MM.1S (cell line): ENCODE measurements at regions not wholly inside any gene's neighbourhood (a gene's known extent, or its start where the extent isn't known, plus 50 kb on each side); places are given as distances from the start of the nearest gene placed in this dataset.

ENCODE experiments used
- DNase-seq: peaks from one replicate; pipeline ENCODE4 v3.0.0-alpha.2; 2015
- H2AFZ ChIP-seq: fragments of 300-600 bp; sonication (generic); 2 replicates; pipeline ENCODE4 v1.6.0; 2016; ENCODE audit warnings: antibody characterized with exemption, low read length
- H3F3A ChIP-seq: fragments of 300-600 bp; sonication (generic); 2 replicates; pipeline ENCODE4 v1.6.1; 2016; ENCODE audit warnings: mild to moderate bottlenecking, antibody characterized with exemption, low read length, moderate library complexity, mixed read lengths; ENCODE audit not compliant: insufficient read depth
- H3K27ac ChIP-seq: fragments of 300-600 bp; sonication (generic); 2 replicates; pipeline ENCODE4 v1.5.1; 2016; ENCODE audit warnings: mild to moderate bottlenecking, low read length
- H3K27me3 ChIP-seq: fragments of 300-600 bp; sonication (generic); replicated peaks from 2 replicates; pipeline ENCODE4 v1.6.0; 2016; ENCODE audit warnings: low read length; ENCODE audit not compliant: insufficient read depth
- H3K36me3 ChIP-seq: fragments of 300-600 bp; sonication (generic); replicated peaks from 2 replicates; pipeline ENCODE4 v1.6.1; 2016; ENCODE audit warnings: mild to moderate bottlenecking, low read length, mixed read lengths; ENCODE audit not compliant: insufficient read depth
- H3K4me1 ChIP-seq: fragments of 300-600 bp; sonication (generic); 2 replicates; pipeline ENCODE4 v1.6.1; 2016; ENCODE audit warnings: low read length, mixed read lengths
- H3K4me2 ChIP-seq: fragments of 300-600 bp; sonication (generic); 2 replicates; pipeline ENCODE4 v1.6.0; 2016; ENCODE audit warnings: low read depth, low read length
- H3K4me3 ChIP-seq: fragments of 300-600 bp; sonication (generic); 2 replicates; pipeline ENCODE4 v1.5.1; 2016; ENCODE audit warnings: low read length, mixed read lengths
- H3K79me2 ChIP-seq: fragments of 300-600 bp; sonication (generic); 2 replicates; pipeline ENCODE4 v1.6.1; 2016; ENCODE audit warnings: mixed run types, low read length, mixed read lengths
- H3K9ac ChIP-seq: fragments of 300-600 bp; sonication (generic); 2 replicates; pipeline ENCODE4 v1.6.1; 2016; ENCODE audit warnings: low read length, mixed read lengths
- H3K9me2 ChIP-seq: fragments of 300-600 bp; sonication (generic); replicated peaks from 2 replicates; pipeline ENCODE4 v1.6.1; 2016; ENCODE audit warnings: mild to moderate bottlenecking, low read length, mixed read lengths; ENCODE audit not compliant: insufficient read depth
- H3K9me3 ChIP-seq: fragments of 300-600 bp; sonication (generic); replicated peaks from 2 replicates; pipeline ENCODE4 v1.6.1; 2016; ENCODE audit warnings: mild to moderate bottlenecking, low read length, mixed read lengths; ENCODE audit not compliant: insufficient read depth
- H4K20me1 ChIP-seq: fragments of 300-600 bp; sonication (generic); 2 replicates; pipeline ENCODE4 v1.6.1; 2016; ENCODE audit warnings: mild to moderate bottlenecking, low read length, moderate library complexity, mixed read lengths; ENCODE audit not compliant: insufficient read depth
- CTCF ChIP-seq: fragments of 300-600 bp; sonication (generic); IDR thresholded peaks from 2 replicates; pipeline ENCODE4 v1.5.1; 2016; ENCODE audit warnings: antibody characterized with exemption, low read length, mixed read lengths
- EZH2 ChIP-seq: fragments of 300-600 bp; sonication (generic); optimal IDR thresholded peaks from 2 replicates; pipeline ENCODE3; 2017; ENCODE audit warnings: low read depth, mild to moderate bottlenecking, antibody characterized with exemption, low read length, mixed read lengths
- EZH2phosphoT487 ChIP-seq: fragments of 300-600 bp; sonication (generic); IDR thresholded peaks from 2 replicates; pipeline ENCODE4 v1.6.1; 2018; ENCODE audit warnings: antibody characterized with exemption, low read length

DNA sequence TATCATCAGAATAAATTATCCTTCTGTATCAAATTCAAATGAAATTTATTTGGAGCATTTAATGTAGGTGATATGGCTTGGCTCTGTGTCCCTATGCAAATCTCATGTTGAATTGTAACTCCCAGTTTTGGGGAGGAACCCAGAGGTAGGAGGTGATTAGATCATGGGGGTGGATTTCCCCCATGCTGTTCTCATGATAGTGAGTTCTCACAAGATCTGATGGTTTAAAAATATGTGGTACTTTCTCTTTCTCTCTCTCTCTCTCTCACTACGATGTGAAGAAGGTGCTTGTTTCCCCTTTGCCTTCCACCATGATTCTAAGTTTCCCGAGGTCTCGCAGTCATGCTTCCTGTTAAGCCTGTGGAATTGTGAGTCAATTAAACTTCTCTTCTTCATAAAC is 678.4 kb upstream of the RGMB start:
- Histone ChIP-seq H3K4me2 (no peak overlapping the region), H3K9me3 (no peaks in the 10 kb centered on the region), H3K27me3 (no peaks in the 10 kb centered on the region), H3F3A (no peaks in the 10 kb centered on the region; the same call in 1 of the 2 replicates), H3K4me1 (no peaks in the 10 kb centered on the region), H3K36me3 (no peaks in the 10 kb centered on the region), H3K9me2 (no peaks in the 10 kb centered on the region), H3K79me2 (no peaks in the 10 kb centered on the region), H2AFZ (no peak overlapping the region), H3K27ac (no peak overlapping the region), H3K9ac (no peak overlapping the region), H4K20me1 (no peaks in the 10 kb centered on the region), H3K4me3 (no peak overlapping the region)
- DNase-seq = peak; percentile 19
- TF ChIP-seq EZH2 (no peak), CTCF (no peak), EZH2phosphoT487 (no peak)

- no peak overlapping the region for H3K4me2 ChIP-seq
- H4K20me1 ChIP-seq = no peaks in the 10 kb centered on the region
- no peak overlapping the region for H3K4me3 ChIP-seq
These were observed 677.3 kb upstream of the RGMB start for GRCh38 chr5:98096155-98096554.

GRCh38 chr5:98099448-98100105 is 673.9 kb upstream of the RGMB start:
- Histone ChIP-seq H2AFZ (no peak overlapping the region), H3K79me2 (no peaks in the 10 kb centered on the region), H4K20me1 (no peaks in the 10 kb centered on the region), H3K27me3 (no peaks in the 10 kb centered on the region), H3K4me3 (no peak overlapping the region), H3K9me3 (no peaks in the 10 kb centered on the region), H3K27ac (no peak overlapping the region), H3K36me3 (no peaks in the 10 kb centered on the region), H3K4me2 (no peak overlapping the region), H3F3A (no peaks in the 10 kb centered on the region; the same call in 1 of the 2 replicates), H3K9me2 (no peaks in the 10 kb centered on the region), H3K9ac (no peak overlapping the region), H3K4me1 (no peaks in the 10 kb centered on the region)
- no peak for DNase-seq
- TF ChIP-seq EZH2phosphoT487 (no peak), CTCF (no peak), EZH2 (no peak)

More at GRCh38 chr5:98096155-98096554, 677.3 kb upstream of the RGMB start:
- H2AFZ ChIP-seq = no peak overlapping the region
- no peaks in the 10 kb centered on the region for H3K4me1 ChIP-seq
- no peak for DNase-seq
- H3K36me3 ChIP-seq = no peaks in the 10 kb centered on the region
- no peaks in the 10 kb centered on the region for H3K27me3 ChIP-seq
- H3K9me3 ChIP-seq = no peaks in the 10 kb centered on the region
- H3K9ac ChIP-seq = no peak overlapping the region
- no peak for TF ChIP-seq CTCF
- no peak for TF ChIP-seq EZH2phosphoT487
- no peak for TF ChIP-seq EZH2
- no peaks in the 10 kb centered on the region for H3K79me2 ChIP-seq
- no peaks in the 10 kb centered on the region for H3K9me2 ChIP-seq
- H3F3A ChIP-seq = no peaks in the 10 kb centered on the region; the same call in 1 of the 2 replicates
- no peak overlapping the region for H3K27ac ChIP-seq
